GM12865 (cell line): ENCODE measurements at regions not wholly inside any gene's neighbourhood (a gene's known extent, or its start where the extent isn't known, plus 50 kb on each side); places are given as distances from the start of the nearest gene placed in this dataset.

Source experiments
- DNase-seq: peaks from one replicate; pipeline ENCODE4 v3.0.0; 2010; ENCODE audit warnings: low read depth
- H3K4me3 ChIP-seq: 2 replicates; pipeline ENCODE4 v1.5.1; 2011; ENCODE audit warnings: mild to moderate bottlenecking, low read depth, low read length, control low read depth
- TF ChIP-seq, protein P1 (sequence below): IDR thresholded peaks from 2 replicates; pipeline ENCODE4 v1.5.1; 2011; ENCODE audit warnings: low read length, control low read depth, low read depth, inconsistent platforms; ENCODE audit not compliant: insufficient read depth; ENCODE audit errors: missing control alignments

DNA sequence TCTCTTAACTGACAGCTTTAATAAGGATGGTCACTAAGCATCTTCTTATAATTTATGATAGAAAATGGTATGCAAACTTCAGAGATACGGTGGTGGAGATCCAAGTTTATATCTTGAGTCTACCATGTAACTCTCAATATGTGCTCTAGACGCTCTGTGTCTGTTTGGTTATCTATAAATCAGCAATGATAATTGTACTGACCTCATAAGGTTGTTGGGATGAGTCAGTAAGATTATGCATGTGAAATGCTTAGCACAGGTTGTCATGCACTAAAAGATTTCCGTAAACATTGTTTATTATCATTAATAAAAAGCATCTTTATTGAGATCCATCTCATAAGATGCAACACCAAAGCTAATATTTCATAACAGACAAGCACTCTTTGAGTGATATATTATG, 1094.9 kb upstream of the EEF2KMT start:
- TF ChIP-seq, protein P1, sequence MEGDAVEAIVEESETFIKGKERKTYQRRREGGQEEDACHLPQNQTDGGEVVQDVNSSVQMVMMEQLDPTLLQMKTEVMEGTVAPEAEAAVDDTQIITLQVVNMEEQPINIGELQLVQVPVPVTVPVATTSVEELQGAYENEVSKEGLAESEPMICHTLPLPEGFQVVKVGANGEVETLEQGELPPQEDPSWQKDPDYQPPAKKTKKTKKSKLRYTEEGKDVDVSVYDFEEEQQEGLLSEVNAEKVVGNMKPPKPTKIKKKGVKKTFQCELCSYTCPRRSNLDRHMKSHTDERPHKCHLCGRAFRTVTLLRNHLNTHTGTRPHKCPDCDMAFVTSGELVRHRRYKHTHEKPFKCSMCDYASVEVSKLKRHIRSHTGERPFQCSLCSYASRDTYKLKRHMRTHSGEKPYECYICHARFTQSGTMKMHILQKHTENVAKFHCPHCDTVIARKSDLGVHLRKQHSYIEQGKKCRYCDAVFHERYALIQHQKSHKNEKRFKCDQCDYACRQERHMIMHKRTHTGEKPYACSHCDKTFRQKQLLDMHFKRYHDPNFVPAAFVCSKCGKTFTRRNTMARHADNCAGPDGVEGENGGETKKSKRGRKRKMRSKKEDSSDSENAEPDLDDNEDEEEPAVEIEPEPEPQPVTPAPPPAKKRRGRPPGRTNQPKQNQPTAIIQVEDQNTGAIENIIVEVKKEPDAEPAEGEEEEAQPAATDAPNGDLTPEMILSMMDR: no peak
- no peak for DNase-seq
- H3K4me3 ChIP-seq: no peak overlapping the region

DNA sequence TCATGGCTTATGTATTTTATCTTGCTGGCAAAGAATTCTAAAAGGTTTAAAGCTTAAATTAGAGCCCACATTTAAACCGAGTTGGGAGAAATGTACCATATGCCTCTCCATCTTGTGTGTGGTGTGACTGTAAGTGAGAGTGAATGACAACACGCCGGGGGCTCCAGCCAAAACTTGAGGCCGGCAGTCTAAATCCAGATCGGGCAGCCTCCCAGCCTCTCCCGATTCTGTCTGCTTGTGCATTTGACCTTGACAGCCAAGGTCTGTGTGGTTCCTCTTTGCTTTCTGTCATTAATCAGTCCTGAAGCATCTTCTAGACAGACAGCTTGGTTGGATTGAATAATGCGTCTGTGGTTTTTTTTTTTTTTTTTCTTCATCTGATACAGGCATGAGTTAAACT, 1093.2 kb upstream of the EEF2KMT start:
- TF ChIP-seq, protein P1: no peak
- no peak overlapping the region for H3K4me3 ChIP-seq
- no peak for DNase-seq

DNA sequence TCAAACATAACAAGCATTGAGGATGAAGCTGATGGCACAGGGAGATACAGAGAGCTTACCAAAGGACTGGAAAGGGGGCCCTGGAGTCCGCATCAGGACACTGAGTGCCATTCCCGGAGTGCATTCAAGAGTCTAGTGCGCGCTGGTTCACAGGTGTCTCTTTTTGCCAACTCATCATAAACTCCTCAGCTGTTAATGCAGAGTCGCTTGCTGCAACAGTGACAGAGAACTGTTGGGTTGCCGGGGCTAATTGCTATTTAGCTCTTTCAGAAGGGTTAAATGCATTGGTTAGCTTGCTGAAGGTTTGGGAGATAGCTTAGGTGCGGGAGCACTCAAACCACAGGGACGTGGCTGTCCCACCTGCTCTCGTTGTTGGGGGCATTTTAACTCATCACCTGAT, 1091.6 kb upstream of the EEF2KMT start:
- DNase-seq: no peak
- no peak overlapping the region for H3K4me3 ChIP-seq
- TF ChIP-seq, protein P1: no peak

DNA sequence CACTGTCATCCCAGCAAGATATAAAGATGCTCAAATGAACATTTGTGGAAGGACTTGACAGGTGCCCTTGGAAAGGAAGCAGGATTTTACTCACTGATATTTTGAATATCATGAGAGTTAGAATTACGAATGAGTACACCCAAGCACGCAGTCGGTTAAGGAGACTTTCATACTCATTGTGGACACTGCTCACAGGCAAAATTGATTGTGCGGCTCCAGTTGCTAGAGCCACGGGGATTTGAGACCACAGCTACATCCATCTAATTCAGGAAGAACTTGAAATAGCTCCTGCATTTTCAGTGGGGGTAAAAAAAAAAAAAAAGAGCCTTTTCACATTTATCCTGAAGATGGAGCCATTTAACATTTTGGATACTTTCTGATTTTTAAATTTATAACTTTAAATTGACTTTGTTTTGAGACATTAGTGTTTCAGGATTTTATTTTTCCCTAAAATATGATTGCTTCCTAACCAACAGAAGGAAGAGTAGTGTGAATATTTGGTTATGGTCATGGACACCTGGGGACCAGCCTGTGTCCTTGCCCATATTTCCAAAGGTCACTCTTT, 1080.1 kb upstream of the EEF2KMT start:
- DNase-seq: no peak
- TF ChIP-seq, protein P1: no peak
- H3K4me3 ChIP-seq: no peak overlapping the region

DNA sequence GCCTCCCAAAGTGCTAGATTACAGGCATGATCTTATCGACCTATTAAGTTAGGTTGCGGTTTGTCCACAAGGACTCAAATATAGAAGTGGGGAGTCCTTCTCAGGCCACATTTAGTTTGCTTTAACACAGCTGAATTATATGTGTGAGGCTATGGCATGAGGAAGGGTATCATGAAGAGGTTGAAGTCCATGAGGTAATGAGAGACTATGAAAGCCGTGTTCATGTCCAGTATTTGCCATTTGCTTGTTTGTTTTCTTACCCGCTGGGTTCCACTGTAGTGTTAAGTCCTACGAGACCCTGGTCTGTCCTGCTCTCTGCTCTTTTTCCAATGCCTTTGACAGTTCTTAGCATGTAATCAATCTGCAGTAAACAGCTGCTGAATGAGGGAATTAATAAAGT, 1072.4 kb upstream of the EEF2KMT start:
- TF ChIP-seq, protein P1: no peak
- H3K4me3 ChIP-seq: no peak overlapping the region
- no peak for DNase-seq

DNA sequence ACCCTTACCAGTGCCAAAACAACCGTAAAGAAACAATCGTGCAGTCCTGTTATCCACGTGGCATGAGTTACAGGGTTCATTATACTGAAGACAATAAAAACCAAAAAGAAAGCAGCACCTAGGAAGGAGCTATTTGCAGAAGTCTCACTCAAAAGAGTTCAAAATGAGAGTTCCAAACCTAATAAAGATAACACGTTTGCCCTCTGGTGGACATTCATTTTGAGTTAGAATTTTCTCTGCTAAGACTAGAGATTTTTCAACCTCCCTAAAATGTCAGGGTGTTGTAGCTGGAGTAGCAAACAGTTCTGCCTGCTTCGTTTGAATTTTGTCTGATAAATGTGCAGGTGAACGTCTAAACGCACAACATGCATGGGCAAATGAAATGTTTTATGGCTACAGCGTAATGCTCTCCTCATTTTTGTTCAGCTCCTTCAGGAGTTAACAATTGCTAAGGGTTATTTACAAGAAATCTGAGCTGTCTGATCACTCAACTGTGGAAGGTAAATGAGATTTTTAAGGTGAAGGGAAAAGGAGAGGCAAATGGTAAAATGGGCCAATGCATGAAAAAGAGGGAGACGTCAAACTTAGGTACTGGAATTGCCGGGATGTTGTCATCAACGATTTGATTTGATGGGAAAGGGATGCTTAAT, 1067.9 kb upstream of the EEF2KMT start:
- DNase-seq: no peak

More for the DNA sequence above, 1067.9 kb upstream of the EEF2KMT start:
- TF ChIP-seq, protein P1: no peak
- no peak overlapping the region for H3K4me3 ChIP-seq
